GM12878 (cell line): ENCODE measurements at regions not wholly inside any gene's neighbourhood (a gene's known extent, or its start where the extent isn't known, plus 50 kb on each side); places are given as distances from the start of the nearest gene placed in this dataset.

Source experiments
- ATAC-seq: fragments of 200-7000 bp; cut with Tn5 transposase; 3 replicates; pipeline ENCODE4 v1.9.1; 2020; ENCODE audit warnings: mild to moderate bottlenecking, moderate library complexity
- BruUV-seq: library from RNA; stranded (reverse); fragments of 400-500 nt; replicated peaks from 2 replicates; lab custom pipeline; 2021; lab: Mats Ljungman, UMichigan
- CTCF ChIA-PET: fragments of 300-600 bp; sonication (Branson Sonifier 250); formaldehyde crosslinking; extraction: SDS; loops from one replicate; lab custom pipeline; 2021; ENCODE audit warnings: inconsistent platforms; lab: Yijun Ruan, JAX
- POLR2A ChIA-PET: fragments of 350-600 bp; formaldehyde crosslinking; extraction: SDS; loops from one replicate; lab custom pipeline; 2021; ENCODE audit warnings: inconsistent platforms; lab: Charles Lee
- RAD21 ChIA-PET: fragments of 300-600 bp; sonication (Branson Sonifier 250); formaldehyde crosslinking; loops from one replicate; lab custom pipeline; 2023; ENCODE audit warnings: antibody characterized with exemption; ENCODE audit not compliant: unreplicated experiment; lab: Charles Lee
- SMC1A ChIA-PET: fragments of 300-600 bp; sonication (Branson Sonifier 250); formaldehyde crosslinking; loops from one replicate; lab custom pipeline; 2023; ENCODE audit not compliant: unreplicated experiment, uncharacterized antibody; lab: Charles Lee
- DNase-seq: peaks from one replicate; pipeline ENCODE4 v3.0.0-alpha.2; 2011; ENCODE audit warnings: low read depth, low spot score
- FAIRE-seq: peaks from 3 replicates; lab custom pipeline; 2011; peaks lifted over from hg19 to GRCh38; lab: Jason Lieb, UNC
- H2AFZ ChIP-seq: 2 replicates; pipeline ENCODE4 v1.6.0; 2011; ENCODE audit warnings: low read depth, low read length, control low read depth; ENCODE audit not compliant: control insufficient read depth
- H3K27ac ChIP-seq: 2 replicates; pipeline ENCODE4 v1.5.1; 2011; ENCODE audit warnings: control low read depth; ENCODE audit not compliant: control insufficient read depth, insufficient read depth
- H3K27me3 ChIP-seq, 2 experiments: replicated peaks in 1 of 2; 2 replicates each; pipeline versions ENCODE4 v1.6.0 to v1.6.1; 2011; ENCODE audit warnings: low read length in 1 of 2; ENCODE audit not compliant: control insufficient read depth in 2 of 2, insufficient read depth in 2 of 2
- H3K36me3 ChIP-seq, 2 experiments: 2 replicates each; pipeline ENCODE4 v1.5.1; 2011; ENCODE audit warnings: low read length in 1 of 2; ENCODE audit not compliant: control insufficient read depth in 2 of 2, insufficient read depth in 2 of 2
- H3K4me1 ChIP-seq: 2 replicates; pipeline ENCODE4 v1.6.1; 2011; ENCODE audit warnings: mild to moderate bottlenecking, low read length, moderate library complexity, mixed read lengths; ENCODE audit not compliant: control insufficient read depth, insufficient read depth
- H3K4me2 ChIP-seq: 2 replicates; pipeline ENCODE4 v1.6.0; 2011; ENCODE audit warnings: control low read depth; ENCODE audit not compliant: control insufficient read depth, insufficient read depth
- H3K4me3 ChIP-seq: fragments of 200-600 bp; sonication (generic); 2 replicates; pipeline ENCODE4 v1.5.1; 2016
- H3K79me2 ChIP-seq: 2 replicates; pipeline ENCODE4 v1.6.0; 2011; ENCODE audit warnings: low read length; ENCODE audit not compliant: control insufficient read depth, insufficient read depth
- H3K9ac ChIP-seq: 2 replicates; pipeline ENCODE4 v1.8.0; 2011; ENCODE audit warnings: low read length, control low read depth, mixed read lengths; ENCODE audit not compliant: control insufficient read depth, insufficient read depth
- H3K9me3 ChIP-seq: replicated peaks from 3 replicates; pipeline ENCODE4 v1.5.1; 2011; ENCODE audit warnings: mild to moderate bottlenecking, low read length; ENCODE audit not compliant: control insufficient read depth, insufficient read depth
- H4K20me1 ChIP-seq: 2 replicates; pipeline ENCODE4 v1.6.0; 2011; ENCODE audit not compliant: control insufficient read depth, insufficient read depth
- BCL11A ChIP-seq: IDR thresholded peaks from 2 replicates; pipeline ENCODE4 v1.6.1; 2011; ENCODE audit warnings: low read depth, low read length
- BCL3 ChIP-seq: IDR thresholded peaks from 2 replicates; pipeline ENCODE4 v1.6.1; 2011; ENCODE audit warnings: borderline replicate concordance, low read depth, mild to moderate bottlenecking, moderate library complexity, low read length; ENCODE audit not compliant: insufficient read depth, poor library complexity, severe bottlenecking
- MYB ChIP-seq: fragments of 150-350 bp; IDR thresholded peaks from 2 replicates; pipeline ENCODE4 v1.6.1; 2014; ENCODE audit warnings: mild to moderate bottlenecking, low read depth, low read length, borderline replicate concordance
- POLR2A ChIP-seq: IDR thresholded peaks from 2 replicates; pipeline ENCODE4 v1.6.1; 2011; ENCODE audit warnings: low read depth, mild to moderate bottlenecking, low read length
- RELB ChIP-seq: fragments of 450-650 bp; IDR thresholded peaks from 2 replicates; pipeline ENCODE4 v1.6.1; 2017; ENCODE audit warnings: low read depth, mild to moderate bottlenecking, moderate library complexity
- STAT1 ChIP-seq: fragments of 450-650 bp; conservative IDR thresholded peaks from 2 replicates; pipeline ENCODE4 v1.6.1; 2014; ENCODE audit warnings: antibody characterized with exemption, mild to moderate bottlenecking
- TAF1 ChIP-seq: IDR thresholded peaks from 2 replicates; pipeline ENCODE4 v1.6.1; 2011; ENCODE audit warnings: mild to moderate bottlenecking, low read depth, low read length, borderline replicate concordance
- ZNF622 ChIP-seq: fragments of 450-650 bp; IDR thresholded peaks from 2 replicates; pipeline ENCODE4 v1.6.1; 2017; ENCODE audit warnings: mild to moderate bottlenecking, inconsistent platforms
- WGBS: methylation state at CpG from one replicate; pipeline ENCODE4 v1.1.6; 2016; ENCODE audit warnings: low lambda C conversion rate; ENCODE audit not compliant: insufficient replicate concordance, insufficient coverage; ENCODE audit errors: missing lambda C conversion rate; 5-methylcytosine and 5-hydroxymethylcytosine counted together
- in situ Hi-C: fragments of 300-500 bp; cut with MboI; formaldehyde crosslinking; loops from 9 replicates; pipeline ENCODE4 v1.14.3; 2018; ENCODE audit warnings: mixed read lengths
- intact Hi-C: fragments of 100-400 bp; cut with micrococcal nuclease; formaldehyde crosslinking; loops from one replicate; pipeline ENCODE4 v1.14.2; 2022; ENCODE audit not compliant: unreplicated experiment

- intact Hi-C loops: no loop called here
- ChIA-PET RAD21 (no interaction called here), CTCF (no interaction called here), POLR2A (no interaction called here), SMC1A (no interaction called here)
- Histone ChIP-seq H3K36me3 (no peaks in the 10 kb centered on the region), H4K20me1 (no peaks in the 10 kb centered on the region), H3K4me1 (no peaks in the 10 kb centered on the region), H3K79me2 (no peaks in the 10 kb centered on the region), H2AFZ (no peak overlapping the region), H3K9ac (no peak overlapping the region), H3K9me3 (no peaks in the 10 kb centered on the region), H3K27me3 (no peaks in the 10 kb centered on the region), H3K4me2 (no peak overlapping the region), H3K4me3 (no peak overlapping the region), H3K27ac (no peak overlapping the region)
- no TSS peak for BruUV-seq
- no peak for TF ChIP-seq RELB
- TF ChIP-seq BCL11A: no peak
- TF ChIP-seq TAF1: no peak
- no peak for TF ChIP-seq STAT1
- TF ChIP-seq BCL3: no peak
- no peak for TF ChIP-seq MYB
- no peak for TF ChIP-seq ZNF622
- TF ChIP-seq POLR2A: no peak
- DNase-seq (no peak), FAIRE-seq (no peak), ATAC-seq (no peak)
- 45% methylated on average over 2 of the region's 2 CpGs for WGBS
- in situ Hi-C loops: no loop called here
Measured at GRCh38 chr13:105266615-105267014, 1268.8 kb downstream of the EFNB2 start.
